DOHH2 (cell line): ENCODE measurements at regions not wholly inside any gene's neighbourhood (a gene's known extent, or its start where the extent isn't known, plus 50 kb on each side); places are given as distances from the start of the nearest gene placed in this dataset.

Source experiments
- CTCF ChIP-seq: fragments of 200-600 bp; sonication (generic); IDR thresholded peaks from one replicate; pipeline ENCODE4 v1.5.1; 2014; ENCODE audit warnings: antibody characterized with exemption, mild to moderate bottlenecking, low read depth, low read length; ENCODE audit not compliant: poor library complexity, severe bottlenecking
- EZH2phosphoT487 ChIP-seq: fragments of 200-600 bp; sonication (generic); IDR thresholded peaks from 2 replicates; pipeline ENCODE4 v1.6.1; 2017; ENCODE audit warnings: borderline replicate concordance, mild to moderate bottlenecking, antibody characterized with exemption, low read length, moderate library complexity, mixed read lengths

GRCh38 chr13:86581706-86582105, 782.5 kb upstream of the SLITRK6 start:
- TF ChIP-seq CTCF (no peak), EZH2phosphoT487 (no peak)
